Neuronal stem cell (in vitro differentiated cells): ENCODE measurements at regions not wholly inside any gene's neighbourhood (a gene's known extent, or its start where the extent isn't known, plus 50 kb on each side); places are given as distances from the start of the nearest gene placed in this dataset.
"Not testable (repeated sequence)": the region's sequence is repeated elsewhere in the genome, so short reads cannot be mapped to it uniquely, and the experiment has no call there.

Experiments
- DNase-seq: peaks from one replicate; pipeline ENCODE4 v3.0.0-alpha.2; 2013; ENCODE audit warnings: low spot score
- H2AFZ ChIP-seq: one replicate; pipeline ENCODE4 v1.6.1; 2013; ENCODE audit warnings: mild to moderate bottlenecking, low read length, inconsistent platforms
- H2AK5ac ChIP-seq: 2 replicates; pipeline ENCODE4 v1.6.1; 2013; ENCODE audit warnings: low read depth, mild to moderate bottlenecking, inconsistent platforms, low read length, moderate library complexity, mixed read lengths
- H2BK120ac ChIP-seq: 2 replicates; pipeline ENCODE4 v1.6.1; 2013; ENCODE audit warnings: low read depth, mild to moderate bottlenecking, inconsistent platforms, low read length, moderate library complexity, mixed read lengths
- H2BK12ac ChIP-seq: one replicate; pipeline ENCODE4 v1.6.1; 2013; ENCODE audit warnings: low read length, inconsistent platforms
- H2BK15ac ChIP-seq: 2 replicates; pipeline ENCODE4 v1.6.1; 2013; ENCODE audit warnings: mild to moderate bottlenecking, low read length, inconsistent platforms, mixed read lengths
- H2BK5ac ChIP-seq: one replicate; pipeline ENCODE4 v1.6.1; 2013; ENCODE audit warnings: inconsistent platforms, mild to moderate bottlenecking, low read length, moderate library complexity
- H3K14ac ChIP-seq: one replicate; pipeline ENCODE4 v1.6.1; 2013; ENCODE audit warnings: low read length, inconsistent platforms
- H3K18ac ChIP-seq: 2 replicates; pipeline ENCODE4 v1.6.1; 2013; ENCODE audit warnings: low read length, inconsistent platforms
- H3K23ac ChIP-seq: 2 replicates; pipeline ENCODE4 v1.6.1; 2013; ENCODE audit warnings: low read depth, mild to moderate bottlenecking, mixed read lengths, low read length, inconsistent platforms; ENCODE audit not compliant: poor library complexity
- H3K27ac ChIP-seq: replicated peaks from 3 replicates; pipeline ENCODE4 v1.5.1; 2013; ENCODE audit warnings: low read length, inconsistent platforms
- H3K27me3 ChIP-seq, 3 experiments: 2 replicates each; pipeline ENCODE4 v1.6.1; 2013; ENCODE audit warnings: low read length in 3 of 3, mild to moderate bottlenecking in 2 of 3, inconsistent platforms in 1 of 3, low read depth in 1 of 3, mixed read lengths in 1 of 3, moderate library complexity in 1 of 3; ENCODE audit not compliant: control insufficient read depth in 3 of 3, insufficient read depth in 3 of 3
- H3K36me3 ChIP-seq, 2 donors: replicated peaks in 1 of 2; 2 replicates each; pipeline ENCODE4 v1.6.1; 2013; ENCODE audit warnings: low read length in 2 of 2; ENCODE audit not compliant: control insufficient read depth in 2 of 2, insufficient read depth in 2 of 2
- H3K4ac ChIP-seq: 2 replicates; pipeline ENCODE4 v1.6.1; 2013; ENCODE audit warnings: inconsistent platforms, mild to moderate bottlenecking, low read length, moderate library complexity
- H3K4me1 ChIP-seq, 2 donors: 1 replicate in 1 of 2; 2 replicates in 1 of 2; pipeline ENCODE4 v1.6.1; 2013; ENCODE audit warnings: low read length in 2 of 2, low read depth in 1 of 2; ENCODE audit not compliant: control insufficient read depth in 2 of 2, insufficient read depth in 1 of 2
- H3K4me2 ChIP-seq: one replicate; pipeline ENCODE4 v1.6.1; 2013; ENCODE audit warnings: mild to moderate bottlenecking, low read length, inconsistent platforms; ENCODE audit not compliant: insufficient read depth, poor library complexity, severe bottlenecking
- H3K4me3 ChIP-seq, 2 donors: 2 replicates each; pipeline ENCODE4 v1.5.1; 2013; ENCODE audit warnings: low read length in 2 of 2, mild to moderate bottlenecking in 2 of 2, inconsistent platforms in 1 of 2, moderate library complexity in 1 of 2
- H3K79me1 ChIP-seq: one replicate; pipeline ENCODE4 v1.6.1; 2013; ENCODE audit warnings: low read depth, mild to moderate bottlenecking, inconsistent platforms, low read length, moderate library complexity
- H3K9ac ChIP-seq: one replicate; pipeline ENCODE4 v1.6.1; 2013; ENCODE audit warnings: mild to moderate bottlenecking, low read depth, low read length, inconsistent platforms; ENCODE audit not compliant: poor library complexity
- H3K9me3 ChIP-seq, 2 donors: replicated peaks in 1 of 2; 2 replicates each; pipeline versions ENCODE3 to v1.6.1; 2013; ENCODE audit warnings: low read length in 2 of 2, mild to moderate bottlenecking in 2 of 2, inconsistent platforms in 1 of 2, low read depth in 1 of 2, mixed read lengths in 1 of 2, moderate library complexity in 1 of 2; ENCODE audit not compliant: control insufficient read depth in 2 of 2, insufficient read depth in 1 of 2
- H4K8ac ChIP-seq: one replicate; pipeline ENCODE4 v1.6.1; 2013; ENCODE audit warnings: low read depth, mild to moderate bottlenecking, inconsistent platforms, low read length, moderate library complexity
- H4K91ac ChIP-seq: one replicate; pipeline ENCODE4 v1.6.1; 2013; ENCODE audit warnings: low read length, low read depth, mild to moderate bottlenecking, inconsistent platforms; ENCODE audit not compliant: poor library complexity
- WGBS, 2 donors: extraction: QIAGEN DNeasy Blood & Tissue Kit; methylation state at CpG; one replicate each; pipeline ENCODE4 v1.1.7; 2013; ENCODE audit warnings: missing lambda C conversion rate in 2 of 2, mixed read lengths in 1 of 2; ENCODE audit not compliant: insufficient read length in 2 of 2, insufficient replicate concordance in 1 of 2; ENCODE audit errors: extremely low coverage in 2 of 2; 5-methylcytosine and 5-hydroxymethylcytosine counted together

GRCh38 chr6:51303338-51303737 is 484.7 kb downstream of the TFAP2B start:
- no peak overlapping the region for H2BK12ac ChIP-seq
- no peak overlapping the region for H3K18ac ChIP-seq
- no peak overlapping the region for H3K4me2 ChIP-seq
- no peak overlapping the region for H2BK5ac ChIP-seq
- no peak for DNase-seq
- H4K8ac ChIP-seq: no peak overlapping the region
- H3K27me3 ChIP-seq: no peaks in the 10 kb centered on the region
- no peak overlapping the region for H3K23ac ChIP-seq
- H3K4me1 ChIP-seq: peaks cover 0 to 2% of the 10 kb centered on the region in 2 donors
- H3K9ac ChIP-seq: no peak overlapping the region
- H3K4ac ChIP-seq: no peak overlapping the region
- H3K36me3 ChIP-seq: no peaks in the 10 kb centered on the region
- H2BK120ac ChIP-seq: no peak overlapping the region
- no peaks in the 10 kb centered on the region for H3K79me1 ChIP-seq
- H3K27ac ChIP-seq: no peak overlapping the region
- H4K91ac ChIP-seq: no peak overlapping the region
- no peaks in the 10 kb centered on the region for H3K9me3 ChIP-seq
- no peak overlapping the region for H3K14ac ChIP-seq
- H3K4me3 ChIP-seq: no peak overlapping the region
- WGBS, 2 donors: no CpG with 5 or more reads among the region's 2 CpGs
- no peak overlapping the region for H2AFZ ChIP-seq
- no peak overlapping the region for H2BK15ac ChIP-seq
- no peak overlapping the region for H2AK5ac ChIP-seq

GRCh38 chr6:51314965-51315364 is 496.3 kb downstream of the TFAP2B start:
- Histone ChIP-seq H3K9ac (no peak overlapping the region), H3K23ac (no peak overlapping the region), H3K4me1 (no peaks in the 10 kb centered on the region), H2BK120ac (no peak overlapping the region), H4K8ac (no peak overlapping the region), H2BK5ac (no peak overlapping the region), H3K4ac (no peak overlapping the region), H3K79me1 (no peaks in the 10 kb centered on the region), H2AFZ (no peak overlapping the region), H3K27ac (no peak overlapping the region), H3K14ac (no peak overlapping the region), H3K4me3 (no peak overlapping the region), H3K27me3 (no peaks in the 10 kb centered on the region), H3K18ac (no peak overlapping the region), H2BK15ac (no peak overlapping the region), H3K9me3 (no peaks in the 10 kb centered on the region), H2AK5ac (no peak overlapping the region), H3K36me3 (no peaks in the 10 kb centered on the region), H3K4me2 (no peak overlapping the region), H4K91ac (no peak overlapping the region), H2BK12ac (no peak overlapping the region)
- no peak for DNase-seq
- no CpG with 5 or more reads among the region's 2 CpGs for WGBS, 2 donors

GRCh38 chr6:51318674-51319073 is 500.0 kb downstream of the TFAP2B start:
- Histone ChIP-seq H2AK5ac (no peak overlapping the region), H3K36me3 (no peaks in the 10 kb centered on the region), H4K8ac (no peak overlapping the region), H3K9ac (no peak overlapping the region), H3K79me1 (no peaks in the 10 kb centered on the region), H3K4me1 (no peaks in the 10 kb centered on the region), H2BK120ac (no peak overlapping the region), H3K27ac (no peak overlapping the region), H3K18ac (no peak overlapping the region), H2BK12ac (no peak overlapping the region), H3K23ac (no peak overlapping the region), H3K14ac (no peak overlapping the region), H2BK5ac (no peak overlapping the region), H3K4me3 (no peak overlapping the region), H3K4me2 (no peak overlapping the region), H2AFZ (no peak overlapping the region), H2BK15ac (no peak overlapping the region), H4K91ac (no peak overlapping the region), H3K9me3 (no peaks in the 10 kb centered on the region), H3K4ac (no peak overlapping the region), H3K27me3 (no peaks in the 10 kb centered on the region)
- no peak for DNase-seq
- WGBS, 2 donors: no CpG with 5 or more reads among the region's 5 CpGs

- not testable (repeated sequence) for H3K23ac ChIP-seq, H3K14ac ChIP-seq, H2BK15ac ChIP-seq, H4K91ac ChIP-seq, H3K4me3 ChIP-seq, H4K8ac ChIP-seq, DNase-seq, H2BK120ac ChIP-seq, H3K18ac ChIP-seq, H3K36me3 ChIP-seq, H3K4me2 ChIP-seq, H2BK5ac ChIP-seq, H3K9me3 ChIP-seq, H3K79me1 ChIP-seq, H3K9ac ChIP-seq, H2AK5ac ChIP-seq, H2BK12ac ChIP-seq, H3K27ac ChIP-seq, H3K4me1 ChIP-seq, H2AFZ ChIP-seq, H3K4ac ChIP-seq, H3K27me3 ChIP-seq
- WGBS, 2 donors: no CpG with 5 or more reads among the region's 3 CpGs
These were observed 502.8 kb downstream of the TFAP2B start for GRCh38 chr6:51321477-51321876.
